NCI-H510A (cell line): ENCODE measurements at regions not wholly inside any gene's neighbourhood (a gene's known extent, or its start where the extent isn't known, plus 50 kb on each side); places are given as distances from the start of the nearest gene placed in this dataset.
"Not testable (repeated sequence)": the region's sequence is repeated elsewhere in the genome, so short reads cannot be mapped to it uniquely, and the experiment has no call there.

Experiments
- DNase-seq: peaks from one replicate; lab custom pipeline; 2025; lab: John Stamatoyannopoulos, UW

- DNase-seq = no peak
Measured at GRCh38 chr3:96324087-96324486, 490.3 kb upstream of the EPHA6 start.

GRCh38 chr3:96330795-96331194 is 483.6 kb upstream of the EPHA6 start:
- DNase-seq = no peak

- DNase-seq = no peak
Measured at GRCh38 chr3:96331341-96331740, 483.1 kb upstream of the EPHA6 start.

DNA sequence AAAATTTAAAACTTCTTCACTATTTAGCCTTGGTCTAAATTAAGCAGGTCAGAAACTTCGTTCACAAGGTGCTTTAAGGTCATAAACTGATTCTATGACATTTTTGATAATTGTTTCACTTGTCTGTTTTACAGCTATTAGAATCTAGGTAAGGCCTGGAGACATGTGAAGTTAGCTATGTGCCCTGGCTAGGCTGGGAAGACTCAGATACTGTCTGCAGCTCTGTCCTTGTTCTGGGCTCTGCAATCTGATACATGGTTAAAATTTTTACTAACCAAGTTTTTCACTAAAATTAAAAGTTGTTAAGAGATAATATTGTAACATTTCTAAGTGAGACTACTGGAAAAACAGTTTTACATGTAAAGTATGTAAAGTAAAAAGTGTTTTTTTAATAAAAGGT is 479.6 kb upstream of the EPHA6 start:
- DNase-seq = no peak

DNA sequence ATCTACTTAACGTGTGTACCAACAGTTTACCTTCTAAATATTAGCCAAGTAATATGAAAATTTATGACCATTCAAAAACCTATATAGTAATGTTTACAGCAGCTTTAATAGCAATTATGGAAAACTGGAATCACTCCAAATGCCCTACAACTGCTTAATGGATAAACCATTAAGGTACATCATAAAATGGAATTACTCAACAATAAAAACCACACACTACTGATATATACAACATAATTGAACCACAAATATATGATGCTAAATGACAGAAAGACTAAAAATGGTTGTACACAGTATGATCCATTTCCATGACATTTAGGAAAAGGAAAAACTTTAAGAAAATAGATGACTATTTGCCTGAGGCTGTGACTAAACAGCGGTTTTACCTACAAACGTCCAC is 467.1 kb upstream of the EPHA6 start:
- no peak for DNase-seq

GRCh38 chr3:96351598-96351997 is 462.8 kb upstream of the EPHA6 start:
- DNase-seq = not testable (repeated sequence)

GRCh38 chr3:96354106-96354505 is 460.3 kb upstream of the EPHA6 start:
- DNase-seq = no peak

DNA sequence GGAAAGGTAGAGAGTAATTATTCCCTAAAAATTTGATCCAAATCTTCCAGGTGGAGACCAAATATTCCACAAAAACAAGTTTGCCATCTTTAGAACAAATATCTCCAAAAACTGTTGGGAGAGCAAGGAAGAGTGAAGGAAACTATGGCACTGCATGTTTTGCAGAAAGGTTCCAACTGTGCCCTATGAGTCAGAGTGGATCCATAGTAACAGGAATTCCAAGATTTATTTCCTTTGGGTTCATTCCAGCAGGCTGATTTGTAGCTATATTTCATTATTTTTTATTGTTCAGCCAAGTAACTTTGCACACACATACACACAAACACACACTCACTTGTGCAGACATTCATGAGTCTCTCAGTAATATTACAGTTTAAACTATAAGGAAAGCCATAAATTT is 459.7 kb upstream of the EPHA6 start:
- DNase-seq = no peak

- no peak for DNase-seq
Measured at GRCh38 chr3:96361241-96361640, 453.2 kb upstream of the EPHA6 start.

GRCh38 chr3:96370637-96371036 is 443.8 kb upstream of the EPHA6 start:
- DNase-seq = no peak

- no peak for DNase-seq
Measured at GRCh38 chr3:96410006-96410730, 404.2 kb upstream of the EPHA6 start.

DNA sequence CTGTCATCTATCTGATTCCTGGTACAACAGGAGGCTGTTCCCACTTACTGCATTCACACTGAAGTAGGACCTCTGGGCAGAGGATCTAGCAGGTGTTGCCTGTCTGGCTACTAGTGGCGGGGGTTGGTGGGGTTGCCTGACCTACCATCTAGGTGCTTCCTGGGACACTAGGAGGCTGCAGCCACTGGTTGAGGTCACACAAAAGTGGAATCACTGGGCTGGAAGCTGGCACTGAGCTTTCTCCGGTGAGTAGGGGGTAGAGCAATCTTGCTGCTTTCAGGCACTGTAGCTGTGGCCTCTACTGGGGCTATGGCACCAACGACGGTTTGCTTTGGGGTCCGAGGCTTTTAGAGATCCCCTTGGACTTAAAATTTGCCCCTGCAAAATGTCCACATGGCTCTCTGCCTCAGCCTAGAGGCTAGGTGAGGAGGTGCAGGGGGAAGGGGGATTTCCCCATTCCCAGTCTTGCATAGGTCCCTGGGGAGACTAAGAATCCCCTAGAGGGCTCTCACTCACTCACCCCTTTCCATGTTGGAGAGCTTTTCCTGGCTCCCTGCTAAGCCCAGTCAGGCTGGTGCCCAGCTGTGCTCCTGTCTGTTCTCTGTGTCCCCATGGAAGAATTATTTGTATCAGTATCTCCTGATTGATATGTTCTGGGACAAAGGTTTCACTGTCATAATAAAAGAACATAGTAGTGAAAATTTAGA is 397.7 kb upstream of the EPHA6 start:
- DNase-seq = no peak

GRCh38 chr3:96428097-96428496 is 386.3 kb upstream of the EPHA6 start:
- no peak for DNase-seq

- no peak for DNase-seq
Measured at GRCh38 chr3:96430079-96430478, 384.3 kb upstream of the EPHA6 start.

DNA sequence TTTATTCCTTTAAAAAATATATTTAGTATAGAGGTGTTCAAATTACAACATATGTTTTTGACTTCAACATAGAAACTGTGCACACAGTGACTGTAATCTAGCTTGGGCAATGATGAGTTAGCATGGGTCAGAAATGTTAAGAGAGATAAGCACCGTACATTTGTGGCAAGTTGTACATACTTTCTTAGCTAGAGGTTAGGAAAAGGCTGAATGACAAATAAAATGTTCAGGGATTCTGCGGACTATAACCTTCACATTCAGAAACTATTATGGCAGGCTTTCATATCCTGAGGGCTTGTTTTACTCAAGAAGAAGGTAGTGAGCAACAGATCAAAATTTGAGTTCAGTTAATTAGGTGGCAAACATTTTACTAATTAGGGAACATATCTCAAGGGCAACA is 379.7 kb upstream of the EPHA6 start:
- no peak for DNase-seq

GRCh38 chr3:96449346-96449745 is 365.0 kb upstream of the EPHA6 start:
- DNase-seq = no peak

DNA sequence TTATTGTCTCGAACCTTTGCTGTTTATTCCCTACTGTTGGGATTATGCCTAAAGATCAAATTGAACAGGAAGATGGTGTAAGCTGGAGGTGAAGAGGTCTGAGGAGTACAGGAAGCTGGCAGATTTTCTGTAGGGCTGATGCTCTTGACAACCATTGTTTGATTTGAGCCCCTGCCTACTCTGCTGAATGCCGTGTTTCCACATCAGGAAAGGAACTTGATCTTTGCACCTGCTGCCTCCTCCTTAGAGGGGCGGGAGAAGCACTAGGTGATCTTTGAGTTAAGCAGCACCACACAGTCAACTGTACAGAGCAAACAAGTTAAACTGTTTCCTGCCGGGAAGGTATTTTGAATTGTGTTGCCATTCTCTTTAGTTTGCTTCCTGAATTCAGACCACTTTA is 364.6 kb upstream of the EPHA6 start:
- DNase-seq = peak; percentile 63

GRCh38 chr3:96450699-96451098 is 363.7 kb upstream of the EPHA6 start:
- DNase-seq = no peak

DNA sequence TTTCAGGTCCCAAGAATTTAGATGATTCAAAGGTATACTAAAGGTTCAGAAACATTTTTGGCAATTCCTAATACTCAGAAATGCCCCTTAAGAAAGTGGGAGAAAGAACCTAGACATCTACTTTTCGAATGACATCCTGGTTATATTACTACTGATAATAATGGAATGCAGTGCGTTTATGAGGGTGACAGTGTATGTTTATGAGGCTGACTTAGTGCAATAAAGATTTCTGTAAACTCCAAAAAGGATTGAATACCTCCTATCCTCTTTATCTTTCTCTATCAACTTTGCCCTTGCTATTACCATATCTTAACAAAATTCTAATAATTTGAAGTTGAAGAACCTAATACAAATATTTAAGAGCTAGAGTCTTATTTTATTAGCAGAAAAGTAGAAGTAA is 348.9 kb upstream of the EPHA6 start:
- no peak for DNase-seq

- no peak for DNase-seq
Measured at GRCh38 chr3:96466441-96466840, 348.0 kb upstream of the EPHA6 start.

DNA sequence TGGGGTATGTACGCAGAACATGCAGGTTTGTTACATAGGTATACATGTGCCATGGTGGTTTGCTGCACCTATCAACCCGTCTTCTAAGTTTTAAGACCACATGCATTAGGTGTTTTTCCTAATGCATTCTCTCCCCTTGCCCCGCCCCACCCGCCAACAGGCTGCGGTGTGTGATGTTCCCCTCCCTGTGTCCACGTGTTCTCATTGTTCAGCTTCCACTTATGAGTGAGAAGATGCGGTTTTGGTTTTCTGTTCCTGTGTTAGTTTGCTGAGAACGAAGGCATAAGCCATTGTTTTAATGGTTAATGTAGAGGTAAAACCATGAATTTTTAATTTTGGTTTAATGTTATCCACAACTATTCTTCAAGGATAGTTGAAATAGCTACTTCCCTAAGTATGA is 346.8 kb upstream of the EPHA6 start:
- DNase-seq = no peak

GRCh38 chr3:96478496-96478895 is 335.9 kb upstream of the EPHA6 start:
- no peak for DNase-seq

DNA sequence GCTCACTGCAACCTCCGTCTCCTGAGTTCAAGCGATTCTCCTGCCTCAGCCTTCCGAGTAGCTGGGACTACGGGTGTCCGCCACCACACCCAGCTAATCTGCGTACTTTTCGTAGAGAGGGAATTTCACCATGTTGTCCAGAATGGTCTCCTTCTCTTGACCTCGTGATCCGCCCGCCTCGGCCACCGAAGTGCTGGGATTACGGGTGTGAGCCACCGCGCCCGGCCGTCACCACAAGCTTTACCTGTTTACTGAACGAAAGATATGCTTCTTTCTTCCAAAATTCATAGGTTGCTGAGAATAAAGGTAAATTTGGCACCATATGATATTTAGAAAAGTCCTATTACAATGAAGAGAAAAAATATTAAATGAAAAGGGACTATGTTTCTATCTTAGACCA is 333.5 kb upstream of the EPHA6 start:
- no peak for DNase-seq

DNA sequence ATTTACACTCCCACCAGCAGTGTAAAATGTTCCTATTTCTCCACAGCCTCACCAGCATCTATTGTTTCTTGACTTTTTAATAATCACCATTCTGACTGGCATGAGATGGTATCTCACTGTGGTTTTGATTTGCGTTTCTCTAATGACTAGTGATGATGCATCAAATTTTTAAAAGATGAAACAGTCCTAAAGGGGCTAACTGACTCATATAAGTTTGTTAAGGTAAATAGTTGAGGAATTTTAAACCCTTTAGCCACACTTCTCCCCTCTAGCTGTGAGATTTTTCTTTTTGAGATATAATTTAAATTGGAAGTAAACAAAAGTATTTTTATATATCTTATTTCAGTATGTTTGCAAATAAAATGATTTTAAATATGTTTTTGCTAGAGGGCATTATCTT is 331.2 kb upstream of the EPHA6 start:
- DNase-seq = not testable (repeated sequence)
